OCI-LY3 (cell line): ENCODE measurements at regions not wholly inside any gene's neighbourhood (a gene's known extent, or its start where the extent isn't known, plus 50 kb on each side); places are given as distances from the start of the nearest gene placed in this dataset.

ENCODE experiments used
- EZH2phosphoT487 ChIP-seq: fragments of 200-600 bp; shearing (Covaris generic); IDR thresholded peaks from 2 replicates; pipeline ENCODE4 v1.6.1; 2018; ENCODE audit warnings: antibody characterized with exemption, mixed run types, low read depth
- TF ChIP-seq, protein P1 (sequence below): fragments of 200-600, 300-600 bp; sonication (generic); IDR thresholded peaks from 2 replicates; pipeline ENCODE4 v1.5.1; 2014; ENCODE audit warnings: antibody characterized with exemption, low read length, low read depth

DNA sequence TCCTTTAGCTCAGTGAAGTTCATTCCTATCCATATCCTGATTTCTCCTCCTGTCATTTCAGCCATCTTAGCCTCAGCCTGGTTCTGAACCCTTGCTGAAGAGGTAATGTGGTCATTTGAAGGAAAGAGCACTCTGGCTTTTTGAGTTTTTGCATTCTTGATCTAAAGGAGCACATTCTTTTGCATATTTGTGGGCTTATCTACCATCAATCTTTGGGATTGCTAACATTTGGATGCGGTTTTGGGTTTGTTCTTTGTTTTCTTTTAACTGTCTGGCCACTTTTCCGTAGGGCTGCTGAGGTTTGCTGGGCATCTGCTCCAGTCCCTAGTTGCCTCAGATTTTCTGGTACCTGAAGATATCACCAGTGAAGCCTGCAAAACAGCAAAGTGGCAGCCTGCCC, 238.3 kb downstream of the EPM2A start:
- TF ChIP-seq, protein P1, sequence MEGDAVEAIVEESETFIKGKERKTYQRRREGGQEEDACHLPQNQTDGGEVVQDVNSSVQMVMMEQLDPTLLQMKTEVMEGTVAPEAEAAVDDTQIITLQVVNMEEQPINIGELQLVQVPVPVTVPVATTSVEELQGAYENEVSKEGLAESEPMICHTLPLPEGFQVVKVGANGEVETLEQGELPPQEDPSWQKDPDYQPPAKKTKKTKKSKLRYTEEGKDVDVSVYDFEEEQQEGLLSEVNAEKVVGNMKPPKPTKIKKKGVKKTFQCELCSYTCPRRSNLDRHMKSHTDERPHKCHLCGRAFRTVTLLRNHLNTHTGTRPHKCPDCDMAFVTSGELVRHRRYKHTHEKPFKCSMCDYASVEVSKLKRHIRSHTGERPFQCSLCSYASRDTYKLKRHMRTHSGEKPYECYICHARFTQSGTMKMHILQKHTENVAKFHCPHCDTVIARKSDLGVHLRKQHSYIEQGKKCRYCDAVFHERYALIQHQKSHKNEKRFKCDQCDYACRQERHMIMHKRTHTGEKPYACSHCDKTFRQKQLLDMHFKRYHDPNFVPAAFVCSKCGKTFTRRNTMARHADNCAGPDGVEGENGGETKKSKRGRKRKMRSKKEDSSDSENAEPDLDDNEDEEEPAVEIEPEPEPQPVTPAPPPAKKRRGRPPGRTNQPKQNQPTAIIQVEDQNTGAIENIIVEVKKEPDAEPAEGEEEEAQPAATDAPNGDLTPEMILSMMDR, result no peak
- no peak for TF ChIP-seq EZH2phosphoT487
